ENCODE measurements at regions not wholly inside any gene's neighbourhood (a gene's known extent, or its start where the extent isn't known, plus 50 kb on each side); places are given as distances from the start of the nearest gene placed in this dataset.

DNA sequence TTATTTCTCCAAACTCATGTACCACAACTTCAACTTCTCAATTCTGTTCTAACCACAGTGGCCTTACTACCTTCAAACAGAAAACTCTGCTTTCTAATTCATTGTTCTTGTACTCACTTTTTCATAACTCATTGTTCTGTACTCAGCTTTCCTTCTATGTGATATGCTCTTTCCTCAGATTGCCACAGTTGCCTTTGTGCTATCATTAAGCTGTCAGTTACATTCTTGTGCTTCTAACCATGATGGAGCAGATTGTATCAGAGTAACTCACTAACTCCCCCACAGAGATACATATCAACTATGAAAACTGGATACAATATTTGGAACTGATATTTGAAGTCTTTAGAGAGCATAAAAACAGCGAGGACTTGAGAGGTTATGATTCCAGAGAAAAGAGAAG, 1213.7 kb downstream of the KCNT2 start (continued):
- TF ChIP-seq, protein P1, sequence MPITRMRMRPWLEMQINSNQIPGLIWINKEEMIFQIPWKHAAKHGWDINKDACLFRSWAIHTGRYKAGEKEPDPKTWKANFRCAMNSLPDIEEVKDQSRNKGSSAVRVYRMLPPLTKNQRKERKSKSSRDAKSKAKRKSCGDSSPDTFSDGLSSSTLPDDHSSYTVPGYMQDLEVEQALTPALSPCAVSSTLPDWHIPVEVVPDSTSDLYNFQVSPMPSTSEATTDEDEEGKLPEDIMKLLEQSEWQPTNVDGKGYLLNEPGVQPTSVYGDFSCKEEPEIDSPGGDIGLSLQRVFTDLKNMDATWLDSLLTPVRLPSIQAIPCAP (CRISPR knock-in tag; IDR thresholded peaks at IDR 0.05; ENCODE audit: borderline replicate concordance), result no peak
- no peak for TF ChIP-seq DDX20 (tag; IDR thresholded peaks at IDR 0.05; ENCODE audit: low read depth)

DNA sequence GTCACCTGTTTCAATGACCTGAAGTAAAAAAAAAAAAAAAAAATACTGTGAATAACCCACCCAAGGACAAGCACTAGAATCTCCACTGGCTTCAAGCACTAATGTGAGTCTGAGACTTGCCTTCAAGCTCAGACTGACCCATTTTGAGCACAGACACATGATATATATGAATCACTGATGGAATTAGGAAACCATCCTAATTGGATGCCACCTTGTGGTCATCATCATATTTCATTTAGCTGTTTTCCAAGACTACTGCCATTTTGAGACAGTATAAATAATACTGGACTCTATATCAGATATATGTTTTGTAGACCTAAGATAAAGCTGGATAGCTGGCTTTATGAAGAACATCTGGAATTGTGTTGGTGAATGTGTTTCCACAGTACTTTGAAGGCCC, 1232.0 kb downstream of the KCNT2 start:
- H3K4me2 ChIP-seq (ENCODE audit: insufficient read depth, low read length), result no peak overlapping the region
- ChIA-PET POLR2A (no interaction called here), CTCF (ENCODE audit: low intra/inter-chr PET ratio) (no interaction called here)
- no peak overlapping the region for H3K27ac ChIP-seq (ENCODE audit: extremely low read depth, low read depth, low read length)
- H3K9me3 ChIP-seq (replicated peaks; ENCODE audit: control insufficient read depth, insufficient read depth, low read depth, low read length), result no peaks in the 10 kb centered on the region
- BruUV-seq (replicated peaks), result no TSS peak
- intact Hi-C loops (cut with micrococcal nuclease) (no loop called here), in situ Hi-C loops (cut with MboI) (no loop called here)
- no peak for FAIRE-seq
- no peak overlapping the region for H3K9ac ChIP-seq (ENCODE audit: insufficient read depth in 1 of 2, low read depth in 2 of 2, low read length in 2 of 2)
- peak in 1 of 4 experiments; percentile 2 for DNase-seq (ENCODE audit: extremely low read depth in 1 of 4, low spot score in 3 of 4)
- TF ChIP-seq E2F3 (CRISPR knock-in tag; IDR thresholded peaks at IDR 0.05) (no peak), RAD21 (CRISPR knock-in tag; conservative IDR thresholded peaks at IDR 0.05 in 1 of 2, IDR thresholded peaks at IDR 0.05 in 1 of 2) (peak in 1 of 2 experiments; percentile 40; a peak in 2 of 4 replicates), E2F6 (IDR thresholded peaks at IDR 0.05; ENCODE audit: borderline replicate concordance in 1 of 2, extremely low read depth in 1 of 2, insufficient read depth in 1 of 2, insufficient read length in 1 of 2, low read depth in 1 of 2, low read length in 1 of 2, poor library complexity in 1 of 2, severe bottlenecking in 1 of 2) (no peak)
- TF ChIP-seq, protein P2, sequence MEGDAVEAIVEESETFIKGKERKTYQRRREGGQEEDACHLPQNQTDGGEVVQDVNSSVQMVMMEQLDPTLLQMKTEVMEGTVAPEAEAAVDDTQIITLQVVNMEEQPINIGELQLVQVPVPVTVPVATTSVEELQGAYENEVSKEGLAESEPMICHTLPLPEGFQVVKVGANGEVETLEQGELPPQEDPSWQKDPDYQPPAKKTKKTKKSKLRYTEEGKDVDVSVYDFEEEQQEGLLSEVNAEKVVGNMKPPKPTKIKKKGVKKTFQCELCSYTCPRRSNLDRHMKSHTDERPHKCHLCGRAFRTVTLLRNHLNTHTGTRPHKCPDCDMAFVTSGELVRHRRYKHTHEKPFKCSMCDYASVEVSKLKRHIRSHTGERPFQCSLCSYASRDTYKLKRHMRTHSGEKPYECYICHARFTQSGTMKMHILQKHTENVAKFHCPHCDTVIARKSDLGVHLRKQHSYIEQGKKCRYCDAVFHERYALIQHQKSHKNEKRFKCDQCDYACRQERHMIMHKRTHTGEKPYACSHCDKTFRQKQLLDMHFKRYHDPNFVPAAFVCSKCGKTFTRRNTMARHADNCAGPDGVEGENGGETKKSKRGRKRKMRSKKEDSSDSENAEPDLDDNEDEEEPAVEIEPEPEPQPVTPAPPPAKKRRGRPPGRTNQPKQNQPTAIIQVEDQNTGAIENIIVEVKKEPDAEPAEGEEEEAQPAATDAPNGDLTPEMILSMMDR (IDR thresholded peaks at IDR 0.05 in 2 of 3, conservative IDR thresholded peaks at IDR 0.05 in 1 of 3; ENCODE audit: insufficient read depth in 2 of 3, low read depth in 1 of 3, low read length in 3 of 3), result peak in 1 of 3 experiments; percentile 19; a peak in 1 of 6 replicates
- no peak for ATAC-seq
- H3K79me2 ChIP-seq (ENCODE audit: control insufficient read depth, insufficient read depth, low read length), result no peaks in the 10 kb centered on the region
- H3K9me1 ChIP-seq (ENCODE audit: control insufficient read depth, insufficient read depth, low read length), result no peaks in the 10 kb centered on the region
- no peaks in the 10 kb centered on the region for H3K27me3 ChIP-seq (ENCODE audit: control insufficient read depth in 2 of 2, insufficient read depth in 2 of 2, low read length in 2 of 2)
- H4K20me1 ChIP-seq (replicated peaks; ENCODE audit: control insufficient read depth, insufficient read depth, low read length), result no peaks in the 10 kb centered on the region
- no peak overlapping the region for H2AFZ ChIP-seq (ENCODE audit: low read depth, low read length)
- H3K4me1 ChIP-seq (replicated peaks in 1 of 2; ENCODE audit: control insufficient read depth in 2 of 2, insufficient read depth in 2 of 2, low read length in 2 of 2), result no peaks in the 10 kb centered on the region
- no peaks in the 10 kb centered on the region for H3K36me3 ChIP-seq (ENCODE audit: control insufficient read depth, insufficient read depth, low read length)
- no peak overlapping the region for H3K4me3 ChIP-seq

Measured in K562 (cell line).